ENCODE measurements at regions not wholly inside any gene's neighbourhood (a gene's known extent, or its start where the extent isn't known, plus 50 kb on each side); places are given as distances from the start of the nearest gene placed in this dataset.

- no peak overlapping the region for H2AK5ac ChIP-seq (ENCODE audit: insufficient read length, low read length)
- WGBS (ENCODE audit: extremely low coverage, insufficient read length, low lambda C conversion rate): no CpG with 5 or more reads among the region's 4 CpGs
- no peak overlapping the region for H2BK120ac ChIP-seq (ENCODE audit: low read depth, low read length, poor library complexity, severe bottlenecking)
These were observed 83.1 kb upstream of the A1CF start for GRCh38 chr10:50968386-50969091.

More at GRCh38 chr10:50968386-50969091, 83.1 kb upstream of the A1CF start:
- Histone ChIP-seq H3K4me2 (ENCODE audit: insufficient read depth, insufficient read length, low read length) (no peak overlapping the region), H3K23me2 (ENCODE audit: insufficient read length, low read depth, low read length, poor library complexity, severe bottlenecking) (no peaks in the 10 kb centered on the region), H4K8ac (replicated peaks; ENCODE audit: insufficient read length, low read depth, low read length) (no peak overlapping the region), H3K9me3 (ENCODE audit: control insufficient read depth, low read depth, low read length) (no peaks in the 10 kb centered on the region), H4K5ac (ENCODE audit: insufficient read length, low read depth, low read length) (no peak overlapping the region), H2AFZ (ENCODE audit: low read length) (no peak overlapping the region), H4K20me1 (ENCODE audit: control insufficient read depth, insufficient read depth, insufficient read length) (no peaks in the 10 kb centered on the region), H3K27ac (ENCODE audit: insufficient read length, low read depth, low read length) (no peak overlapping the region), H3K27me3 (ENCODE audit: insufficient read depth, low read length) (no peaks in the 10 kb centered on the region), H4K91ac (ENCODE audit: insufficient read length, low read depth, low read length) (no peak overlapping the region), H3T11ph (ENCODE audit: low read length) (no peak overlapping the region), H3K4me1 (ENCODE audit: insufficient read depth, low read length) (no peaks in the 10 kb centered on the region), H2BK20ac (ENCODE audit: low read depth, low read length, poor library complexity, severe bottlenecking) (no peak overlapping the region), H3K23ac (ENCODE audit: insufficient read length, low read depth, low read length) (no peak overlapping the region), H3K56ac (ENCODE audit: insufficient read length, low read depth, low read length) (no peak overlapping the region), H3K18ac (ENCODE audit: insufficient read length, low read depth, low read length) (no peak overlapping the region), H3K14ac (ENCODE audit: insufficient read depth, low read length) (no peak overlapping the region), H2BK12ac (ENCODE audit: insufficient read length, low read depth, low read length) (no peak overlapping the region), H3K4ac (ENCODE audit: low read depth, low read length) (no peak overlapping the region), H2BK5ac (ENCODE audit: insufficient read length, low read length) (no peak overlapping the region), H3K79me2 (ENCODE audit: insufficient read depth, low read length) (no peaks in the 10 kb centered on the region), H2BK15ac (ENCODE audit: low read depth, low read length) (no peak overlapping the region), H3K9ac (ENCODE audit: extremely low read depth, insufficient read length, low read length) (no peak overlapping the region), H3K79me1 (ENCODE audit: insufficient read depth, low read depth, low read length, poor library complexity, severe bottlenecking) (no peaks in the 10 kb centered on the region)
- no peaks in the 10 kb centered on the region for H3K27me3 Mint-ChIP-seq (ENCODE audit: low read depth)
- DNase-seq: no peak
- no peaks in the 10 kb centered on the region for H3K4me1 Mint-ChIP-seq
- no peak overlapping the region for H3K27ac Mint-ChIP-seq
- peaks cover 0 to 2% of the 10 kb centered on the region in 2 experiments; a peak in 1 of 5 replicates for H3K9me3 Mint-ChIP-seq
- no peaks in the 10 kb centered on the region for H3K36me3 Mint-ChIP-seq (ENCODE audit: insufficient read depth in 1 of 3, low read depth in 3 of 3)
- no peak for TF ChIP-seq CTCF (conservative IDR thresholded peaks at IDR 0.05)
- no peak overlapping the region for H3K4me3 Mint-ChIP-seq

Measured in H9 (cell line).